GM19023 (cell line): ENCODE measurements at regions not wholly inside any gene's neighbourhood (a gene's known extent, or its start where the extent isn't known, plus 50 kb on each side); places are given as distances from the start of the nearest gene placed in this dataset.

Source experiments
- ATAC-seq: cut with Tn5 transposase; IDR thresholded peaks from one replicate; pipeline ENCODE4 v1.9.1; 2021; ENCODE audit warnings: mild to moderate bottlenecking, moderate library complexity; ENCODE audit not compliant: unreplicated experiment

- ATAC-seq, result no peak
Measured at GRCh38 chrX:88397551-88397950, 349.5 kb upstream of the CPXCR1 start.

GRCh38 chrX:88416002-88416401 is 331.0 kb upstream of the CPXCR1 start:
- ATAC-seq, result no peak

- no peak for ATAC-seq
Measured at GRCh38 chrX:88416965-88417364, 330.1 kb upstream of the CPXCR1 start.

- ATAC-seq, result no peak
Measured at GRCh38 chrX:88424071-88424470, 323.0 kb upstream of the CPXCR1 start.

- no peak for ATAC-seq
Measured at GRCh38 chrX:88424541-88424940, 322.5 kb upstream of the CPXCR1 start.

- ATAC-seq, result no peak
Measured at GRCh38 chrX:88425739-88426138, 321.3 kb upstream of the CPXCR1 start.

GRCh38 chrX:88437563-88437962 is 309.5 kb upstream of the CPXCR1 start:
- ATAC-seq, result no peak

- ATAC-seq, result no peak
Measured at GRCh38 chrX:88438209-88438608, 308.8 kb upstream of the CPXCR1 start.

- ATAC-seq, result no peak
Measured at GRCh38 chrX:88439935-88440334, 307.1 kb upstream of the CPXCR1 start.
